OCI-LY1 (cell line): ENCODE measurements at regions not wholly inside any gene's neighbourhood (a gene's known extent, or its start where the extent isn't known, plus 50 kb on each side); places are given as distances from the start of the nearest gene placed in this dataset.

ENCODE experiments used
- H2AFZ ChIP-seq: fragments of 200-600 bp; sonication (generic), shearing (Covaris generic); 2 replicates; pipeline ENCODE4 v1.6.0; 2014; ENCODE audit warnings: antibody characterized with exemption, mild to moderate bottlenecking, low read length
- H3F3A ChIP-seq: fragments of 200-600 bp; sonication (generic), shearing (Covaris generic); 2 replicates; pipeline ENCODE4 v1.6.0; 2014; ENCODE audit warnings: mild to moderate bottlenecking, antibody characterized with exemption, low read length, moderate library complexity; ENCODE audit not compliant: insufficient read depth
- H3K27ac ChIP-seq: fragments of 200-600 bp; sonication (generic); 2 replicates; pipeline ENCODE4 v1.5.1; 2014; ENCODE audit warnings: low read length, mixed run types, mild to moderate bottlenecking, low read depth; ENCODE audit not compliant: poor library complexity, severe bottlenecking
- H3K27me3 ChIP-seq: fragments of 200-600 bp; sonication (generic); 2 replicates; pipeline ENCODE4 v1.6.0; 2014; ENCODE audit warnings: antibody characterized with exemption, mild to moderate bottlenecking, low read length, moderate library complexity; ENCODE audit not compliant: insufficient read depth
- H3K36me3 ChIP-seq: fragments of 200-600 bp; sonication (generic); 2 replicates; pipeline ENCODE4 v1.6.1; 2014; ENCODE audit warnings: mild to moderate bottlenecking, antibody characterized with exemption, low read length, moderate library complexity, mixed read lengths; ENCODE audit not compliant: insufficient read depth
- H3K4me1 ChIP-seq: fragments of 200-600 bp; sonication (generic); 2 replicates; pipeline ENCODE4 v1.5.1; 2014; ENCODE audit warnings: mild to moderate bottlenecking, low read length, moderate library complexity; ENCODE audit not compliant: insufficient read depth, severe bottlenecking
- H3K4me2 ChIP-seq: fragments of 200-600 bp; sonication (generic), shearing (Covaris generic); 2 replicates; pipeline ENCODE4 v1.6.1; 2014; ENCODE audit warnings: low read length
- H3K4me3 ChIP-seq: fragments of 200-600 bp; sonication (generic); 2 replicates; pipeline ENCODE4 v1.5.1; 2014; ENCODE audit warnings: low read length, low read depth, mild to moderate bottlenecking, mixed read lengths; ENCODE audit not compliant: poor library complexity, severe bottlenecking
- H3K79me2 ChIP-seq: fragments of 200-600 bp; shearing (Covaris generic); 2 replicates; pipeline ENCODE4 v1.6.1; 2016; ENCODE audit warnings: mixed run types, low read length, mixed read lengths; ENCODE audit not compliant: insufficient read depth
- H3K9ac ChIP-seq: fragments of 200-600 bp; sonication (generic), shearing (Covaris generic); 2 replicates; pipeline ENCODE4 v1.6.1; 2014; ENCODE audit warnings: mild to moderate bottlenecking, low read length, mixed read lengths
- H3K9me2 ChIP-seq: fragments of 200-600 bp; sonication (generic), shearing (Covaris generic); 2 replicates; pipeline ENCODE4 v1.6.1; 2014; ENCODE audit warnings: low read depth, mild to moderate bottlenecking, low read length, mixed read lengths
- H3K9me3 ChIP-seq: fragments of 200-600 bp; shearing (Covaris generic); 2 replicates; pipeline ENCODE4 v1.6.1; 2014; ENCODE audit warnings: low read length, mixed read lengths
- H4K20me1 ChIP-seq: fragments of 200-600 bp; sonication (generic), shearing (Covaris generic); 2 replicates; pipeline ENCODE4 v1.6.0; 2016; ENCODE audit warnings: mild to moderate bottlenecking, low read length; ENCODE audit not compliant: insufficient read depth
- CTCF ChIP-seq: fragments of 200-600 bp; sonication (generic), shearing (Covaris generic); IDR thresholded peaks from 2 replicates; pipeline ENCODE4 v1.5.1; 2017; ENCODE audit warnings: mild to moderate bottlenecking, antibody characterized with exemption, low read length, moderate library complexity, mixed read lengths
- EZH2 ChIP-seq: fragments of 200-600 bp; sonication (generic), shearing (Covaris generic); IDR thresholded peaks from 2 replicates; pipeline ENCODE4 v1.8.0; 2017; ENCODE audit warnings: borderline replicate concordance, mixed run types, mild to moderate bottlenecking, antibody characterized with exemption, low read length, moderate library complexity, mixed read lengths

GRCh38 chr9:93900971-93901861 lies 53.9 kb downstream of the BARX1 start:
- Histone ChIP-seq H3K4me2 (no peak overlapping the region), H3K27ac (no peak overlapping the region), H3K27me3 (no peaks in the 10 kb centered on the region; the same call in 1 of the 2 replicates), H3K9me2 (no peaks in the 10 kb centered on the region), H3K9me3 (no peaks in the 10 kb centered on the region), H4K20me1 (no peaks in the 10 kb centered on the region), H3K9ac (no peak overlapping the region), H3K4me1 (no peaks in the 10 kb centered on the region), H3F3A (no peaks in the 10 kb centered on the region), H3K36me3 (no peaks in the 10 kb centered on the region), H2AFZ (no peak overlapping the region), H3K79me2 (no peaks in the 10 kb centered on the region), H3K4me3 (no peak overlapping the region)
- no peak for TF ChIP-seq EZH2
- no peak for TF ChIP-seq CTCF

- Histone ChIP-seq H3K27me3 (no peaks in the 10 kb centered on the region), H3K9ac (no peak overlapping the region), H4K20me1 (no peaks in the 10 kb centered on the region), H3F3A (no peaks in the 10 kb centered on the region), H3K9me3 (no peaks in the 10 kb centered on the region), H3K4me3 (no peak overlapping the region), H2AFZ (no peak overlapping the region), H3K4me1 (no peaks in the 10 kb centered on the region), H3K79me2 (no peaks in the 10 kb centered on the region), H3K36me3 (no peaks in the 10 kb centered on the region), H3K4me2 (no peak overlapping the region), H3K27ac (no peak overlapping the region), H3K9me2 (no peaks in the 10 kb centered on the region)
- TF ChIP-seq CTCF (no peak), EZH2 (no peak)
Measured at GRCh38 chr9:93900436-93900819, 54.7 kb downstream of the BARX1 start.

- no peaks in the 10 kb centered on the region for H3F3A ChIP-seq
- no peak overlapping the region for H3K9ac ChIP-seq
- H3K79me2 ChIP-seq: no peaks in the 10 kb centered on the region
- H3K27me3 ChIP-seq: no peaks in the 10 kb centered on the region
- no peak for TF ChIP-seq CTCF
- TF ChIP-seq EZH2: no peak
- no peaks in the 10 kb centered on the region for H3K4me1 ChIP-seq
- no peak overlapping the region for H3K27ac ChIP-seq
- H3K4me3 ChIP-seq: no peak overlapping the region
- no peaks in the 10 kb centered on the region for H3K9me2 ChIP-seq
- H3K4me2 ChIP-seq: no peak overlapping the region
- H3K9me3 ChIP-seq: no peaks in the 10 kb centered on the region
- no peaks in the 10 kb centered on the region for H3K36me3 ChIP-seq
- H4K20me1 ChIP-seq: no peaks in the 10 kb centered on the region
- no peak overlapping the region for H2AFZ ChIP-seq
Measured at GRCh38 chr9:93899609-93900435, 55.3 kb downstream of the BARX1 start.
